Tibial nerve (tissue), 4 donors: ENCODE measurements at regions not wholly inside any gene's neighbourhood (a gene's known extent, or its start where the extent isn't known, plus 50 kb on each side); places are given as distances from the start of the nearest gene placed in this dataset.

Experiments used
- EP300 ChIP-seq, 2 donors: sonication (generic); formaldehyde crosslinking; IDR thresholded peaks; one replicate each; pipeline ENCODE4 v1.6.1; 2017; ENCODE audit warnings: antibody characterized with exemption in 2 of 2, mild to moderate bottlenecking in 1 of 2
- TF ChIP-seq, protein P1 (sequence below), 5 experiments: fragments of 200-600 bp in 3 of 5; fragments of 450-650 bp in 2 of 5; sonication (generic) in 3 of 5; IDR thresholded peaks; one replicate each; pipeline ENCODE4 v1.5.1; 2016 to 2019; ENCODE audit warnings: antibody characterized with exemption in 5 of 5, mild to moderate bottlenecking in 3 of 5, moderate library complexity in 2 of 5

DNA sequence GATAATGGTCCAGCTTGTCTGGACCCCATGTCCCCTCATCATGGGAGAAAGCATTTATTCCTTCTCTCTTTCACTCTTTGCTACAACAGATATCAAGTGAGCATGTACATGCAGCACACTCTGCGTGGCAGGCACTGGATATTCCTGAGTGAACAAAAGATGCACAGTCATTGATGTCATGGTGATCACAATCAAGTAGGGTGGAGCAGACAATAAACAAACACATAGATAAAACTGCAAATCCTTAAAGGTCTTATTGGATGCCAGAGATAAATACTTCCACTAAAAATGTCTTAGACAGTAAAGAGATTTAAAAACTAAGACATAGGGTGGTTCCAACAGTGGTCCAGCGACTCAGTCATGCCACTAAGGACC, 178.0 kb downstream of the ZC3H11B start:
- TF ChIP-seq, protein P1, sequence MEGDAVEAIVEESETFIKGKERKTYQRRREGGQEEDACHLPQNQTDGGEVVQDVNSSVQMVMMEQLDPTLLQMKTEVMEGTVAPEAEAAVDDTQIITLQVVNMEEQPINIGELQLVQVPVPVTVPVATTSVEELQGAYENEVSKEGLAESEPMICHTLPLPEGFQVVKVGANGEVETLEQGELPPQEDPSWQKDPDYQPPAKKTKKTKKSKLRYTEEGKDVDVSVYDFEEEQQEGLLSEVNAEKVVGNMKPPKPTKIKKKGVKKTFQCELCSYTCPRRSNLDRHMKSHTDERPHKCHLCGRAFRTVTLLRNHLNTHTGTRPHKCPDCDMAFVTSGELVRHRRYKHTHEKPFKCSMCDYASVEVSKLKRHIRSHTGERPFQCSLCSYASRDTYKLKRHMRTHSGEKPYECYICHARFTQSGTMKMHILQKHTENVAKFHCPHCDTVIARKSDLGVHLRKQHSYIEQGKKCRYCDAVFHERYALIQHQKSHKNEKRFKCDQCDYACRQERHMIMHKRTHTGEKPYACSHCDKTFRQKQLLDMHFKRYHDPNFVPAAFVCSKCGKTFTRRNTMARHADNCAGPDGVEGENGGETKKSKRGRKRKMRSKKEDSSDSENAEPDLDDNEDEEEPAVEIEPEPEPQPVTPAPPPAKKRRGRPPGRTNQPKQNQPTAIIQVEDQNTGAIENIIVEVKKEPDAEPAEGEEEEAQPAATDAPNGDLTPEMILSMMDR (IDR thresholded peaks at IDR 0.05) = no peak
- TF ChIP-seq EP300 (IDR thresholded peaks at IDR 0.05) = no peak
